ENCODE measurements at regions not wholly inside any gene's neighbourhood (a gene's known extent, or its start where the extent isn't known, plus 50 kb on each side); places are given as distances from the start of the nearest gene placed in this dataset.

GRCh38 chr5:73282383-73282782 lies 109.4 kb downstream of the TMEM174 start:
- in situ Hi-C loops (cut with HindIII; ENCODE audit: low pct_ligation_motif_present, low pct_unique_long_range_greater_than_20kb, low sequenced_read_pairs): no loop called here
- DNase-seq: no peak

- in situ Hi-C loops (cut with HindIII; ENCODE audit: low pct_ligation_motif_present, low pct_unique_long_range_greater_than_20kb, low sequenced_read_pairs): no loop called here
- DNase-seq: no peak
Observed at GRCh38 chr5:73280821-73281746, 108.1 kb downstream of the TMEM174 start.

- DNase-seq: no peak
- in situ Hi-C loops (cut with HindIII; ENCODE audit: low pct_ligation_motif_present, low pct_unique_long_range_greater_than_20kb, low sequenced_read_pairs): no loop called here
Observed at GRCh38 chr5:73280386-73280785, 107.4 kb downstream of the TMEM174 start.

GRCh38 chr5:73279805-73280204 lies 106.8 kb downstream of the TMEM174 start:
- DNase-seq: no peak
- in situ Hi-C loops (cut with HindIII; ENCODE audit: low pct_ligation_motif_present, low pct_unique_long_range_greater_than_20kb, low sequenced_read_pairs): no loop called here

GRCh38 chr5:73278693-73279092 lies 105.7 kb downstream of the TMEM174 start:
- DNase-seq: no peak
- in situ Hi-C loops (cut with HindIII; ENCODE audit: low pct_ligation_motif_present, low pct_unique_long_range_greater_than_20kb, low sequenced_read_pairs): no loop called here

- DNase-seq: no peak
- in situ Hi-C loops (cut with HindIII; ENCODE audit: low pct_ligation_motif_present, low pct_unique_long_range_greater_than_20kb, low sequenced_read_pairs): no loop called here
Observed at GRCh38 chr5:73274881-73275663, 102.1 kb downstream of the TMEM174 start.

GRCh38 chr5:73274121-73274520 lies 101.1 kb downstream of the TMEM174 start:
- DNase-seq: no peak
- in situ Hi-C loops (cut with HindIII; ENCODE audit: low pct_ligation_motif_present, low pct_unique_long_range_greater_than_20kb, low sequenced_read_pairs): no loop called here

- DNase-seq: no peak
Observed at GRCh38 chr5:73273379-73274050, 100.5 kb downstream of the TMEM174 start.

GRCh38 chr5:73272351-73272750 lies 99.4 kb downstream of the TMEM174 start:
- no peak for DNase-seq
- in situ Hi-C loops (cut with HindIII; ENCODE audit: low pct_ligation_motif_present, low pct_unique_long_range_greater_than_20kb, low sequenced_read_pairs): no loop called here

More at GRCh38 chr5:73273379-73274050, 100.5 kb downstream of the TMEM174 start:
- in situ Hi-C loops (cut with HindIII; ENCODE audit: low pct_ligation_motif_present, low pct_unique_long_range_greater_than_20kb, low sequenced_read_pairs): no loop called here

- in situ Hi-C loops (cut with HindIII; ENCODE audit: low pct_ligation_motif_present, low pct_unique_long_range_greater_than_20kb, low sequenced_read_pairs): no loop called here
- DNase-seq: no peak
Observed at GRCh38 chr5:73268826-73269225, 95.8 kb downstream of the TMEM174 start.

- DNase-seq: no peak
- in situ Hi-C loops (cut with HindIII; ENCODE audit: low pct_ligation_motif_present, low pct_unique_long_range_greater_than_20kb, low sequenced_read_pairs): no loop called here
Observed at GRCh38 chr5:73267766-73268435, 94.9 kb downstream of the TMEM174 start.

GRCh38 chr5:73266925-73267765 lies 94.2 kb downstream of the TMEM174 start:
- no peak for DNase-seq

GRCh38 chr5:73266176-73266738 lies 93.3 kb downstream of the TMEM174 start:
- DNase-seq: no peak
- in situ Hi-C loops (cut with HindIII; ENCODE audit: low pct_ligation_motif_present, low pct_unique_long_range_greater_than_20kb, low sequenced_read_pairs): no loop called here

More at GRCh38 chr5:73266925-73267765, 94.2 kb downstream of the TMEM174 start:
- in situ Hi-C loops (cut with HindIII; ENCODE audit: low pct_ligation_motif_present, low pct_unique_long_range_greater_than_20kb, low sequenced_read_pairs): no loop called here

- in situ Hi-C loops (cut with HindIII; ENCODE audit: low pct_ligation_motif_present, low pct_unique_long_range_greater_than_20kb, low sequenced_read_pairs): no loop called here
- no peak for DNase-seq
Observed at GRCh38 chr5:73265641-73266040, 92.6 kb downstream of the TMEM174 start.

- in situ Hi-C loops (cut with HindIII; ENCODE audit: low pct_ligation_motif_present, low pct_unique_long_range_greater_than_20kb, low sequenced_read_pairs): no loop called here
- no peak for DNase-seq
Observed at GRCh38 chr5:73264631-73265030, 91.6 kb downstream of the TMEM174 start.

- in situ Hi-C loops (cut with HindIII; ENCODE audit: low pct_ligation_motif_present, low pct_unique_long_range_greater_than_20kb, low sequenced_read_pairs): no loop called here
- no peak for DNase-seq
Observed at GRCh38 chr5:73263001-73263710, 90.2 kb downstream of the TMEM174 start.

GRCh38 chr5:73256862-73257261 lies 83.9 kb downstream of the TMEM174 start:
- DNase-seq: no peak
- in situ Hi-C loops (cut with HindIII; ENCODE audit: low pct_ligation_motif_present, low pct_unique_long_range_greater_than_20kb, low sequenced_read_pairs): no loop called here
